ENCODE measurements at regions not wholly inside any gene's neighbourhood (a gene's known extent, or its start where the extent isn't known, plus 50 kb on each side); places are given as distances from the start of the nearest gene placed in this dataset.

- TF ChIP-seq POLR2A (IDR thresholded peaks at IDR 0.05) = no peak
- TF ChIP-seq, protein P1, sequence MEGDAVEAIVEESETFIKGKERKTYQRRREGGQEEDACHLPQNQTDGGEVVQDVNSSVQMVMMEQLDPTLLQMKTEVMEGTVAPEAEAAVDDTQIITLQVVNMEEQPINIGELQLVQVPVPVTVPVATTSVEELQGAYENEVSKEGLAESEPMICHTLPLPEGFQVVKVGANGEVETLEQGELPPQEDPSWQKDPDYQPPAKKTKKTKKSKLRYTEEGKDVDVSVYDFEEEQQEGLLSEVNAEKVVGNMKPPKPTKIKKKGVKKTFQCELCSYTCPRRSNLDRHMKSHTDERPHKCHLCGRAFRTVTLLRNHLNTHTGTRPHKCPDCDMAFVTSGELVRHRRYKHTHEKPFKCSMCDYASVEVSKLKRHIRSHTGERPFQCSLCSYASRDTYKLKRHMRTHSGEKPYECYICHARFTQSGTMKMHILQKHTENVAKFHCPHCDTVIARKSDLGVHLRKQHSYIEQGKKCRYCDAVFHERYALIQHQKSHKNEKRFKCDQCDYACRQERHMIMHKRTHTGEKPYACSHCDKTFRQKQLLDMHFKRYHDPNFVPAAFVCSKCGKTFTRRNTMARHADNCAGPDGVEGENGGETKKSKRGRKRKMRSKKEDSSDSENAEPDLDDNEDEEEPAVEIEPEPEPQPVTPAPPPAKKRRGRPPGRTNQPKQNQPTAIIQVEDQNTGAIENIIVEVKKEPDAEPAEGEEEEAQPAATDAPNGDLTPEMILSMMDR (IDR thresholded peaks at IDR 0.05) = no peak
Observed at GRCh38 chr10:90424730-90425129, 433.1 kb downstream of the HTR7 start.
